Transverse colon (tissue), 4 donors: ENCODE measurements at regions not wholly inside any gene's neighbourhood (a gene's known extent, or its start where the extent isn't known, plus 50 kb on each side); places are given as distances from the start of the nearest gene placed in this dataset.

ENCODE experiments used
- DNase-seq: peaks from one replicate; pipeline ENCODE4 v3.0.0-alpha.2; 2019
- H3K27ac ChIP-seq, 4 donors: fragments of 200-600 bp; sonication (generic); 2 replicates each; pipeline ENCODE4 v1.5.1; 2016 to 2018; ENCODE audit warnings: inconsistent platforms in 4 of 4
- H3K27me3 ChIP-seq: fragments of 200-600 bp; sonication (generic); 2 replicates; pipeline ENCODE4 v1.5.1; 2017; ENCODE audit warnings: inconsistent platforms
- H3K36me3 ChIP-seq, 4 donors: fragments of 200-600 bp; sonication (generic); 2 replicates each; pipeline ENCODE4 v1.5.1; 2017 to 2019; ENCODE audit warnings: inconsistent platforms in 4 of 4
- H3K4me1 ChIP-seq, 4 donors: fragments of 200-600 bp; sonication (generic); 2 replicates each; pipeline ENCODE4 v1.5.1; 2017 to 2020; ENCODE audit warnings: inconsistent platforms in 4 of 4
- H3K4me3 ChIP-seq, 4 donors: fragments of 200-600 bp; sonication (generic); 1 replicate in 1 of 4; 2 replicates in 3 of 4; pipeline versions ENCODE4 v1.5.1 to v1.6.1; 2017 to 2019; ENCODE audit warnings: inconsistent platforms in 4 of 4
- H3K9me3 ChIP-seq, 2 donors: fragments of 200-600 bp; sonication (generic); 2 replicates each; pipeline ENCODE4 v1.5.1; 2017 to 2019; ENCODE audit warnings: inconsistent platforms in 2 of 2
- CTCF ChIP-seq, 5 experiments: fragments of 200-600 bp in 3 of 5; fragments of 450-650 bp in 2 of 5; sonication (generic) in 3 of 5; IDR thresholded peaks; 1 replicate in 2 of 5; 2 replicates in 3 of 5; pipeline ENCODE4 v1.5.1; 2016 to 2017; ENCODE audit warnings: antibody characterized with exemption in 5 of 5, inconsistent platforms in 3 of 5, mild to moderate bottlenecking in 2 of 5, moderate library complexity in 1 of 5
- EP300 ChIP-seq: sonication (generic); formaldehyde crosslinking; IDR thresholded peaks from one replicate; pipeline ENCODE4 v1.6.1; 2017; ENCODE audit warnings: antibody characterized with exemption, low read depth
- POLR2A ChIP-seq: fragments of 450-650 bp; IDR thresholded peaks from one replicate; pipeline ENCODE4 v1.6.1; 2016; ENCODE audit warnings: antibody characterized with exemption, mild to moderate bottlenecking, moderate library complexity
- POLR2AphosphoS5 ChIP-seq, 3 donors: sonication (generic); formaldehyde crosslinking; IDR thresholded peaks; one replicate each; pipeline ENCODE4 v1.6.1; 2016; ENCODE audit warnings: antibody characterized with exemption in 3 of 3
- WGBS, 2 donors: methylation state at CpG; one replicate each; pipeline ENCODE4 v1.1.5; 2018; ENCODE audit warnings: low coverage in 1 of 2; 5-methylcytosine and 5-hydroxymethylcytosine counted together
- in situ Hi-C, 4 donors: fragments of 200-750 bp; cut with MboI; loops; one replicate each; pipeline versions ENCODE4 v1.15.0 to v1.15.1; 2017; ENCODE audit warnings: low sequenced_read_pairs in 3 of 4, low pct_ligation_motif_present in 1 of 4, low pct_unique_long_range_greater_than_20kb in 1 of 4
- intact Hi-C: fragments of 100-400 bp; cut with DNase I; formaldehyde crosslinking; loops from one replicate; pipeline ENCODE4 v1.15.1; 2023; ENCODE audit warnings: low total_unique reads

GRCh38 chr2:207275779-207276178 is 110.0 kb upstream of the KLF7 start:
- Histone ChIP-seq H3K27ac (no peak overlapping the region), H3K9me3 (no peaks in the 10 kb centered on the region), H3K4me3 (no peak overlapping the region), H3K36me3 (no peaks in the 10 kb centered on the region), H3K4me1 (no peaks in the 10 kb centered on the region), H3K27me3 (no peaks in the 10 kb centered on the region)
- TF ChIP-seq CTCF (IDR thresholded peaks at IDR 0.05) (no peak), POLR2A (no peak), EP300 (no peak), POLR2AphosphoS5 (IDR thresholded peaks at IDR 0.05) (no peak)
- in situ Hi-C loops = no loop called here
- intact Hi-C loops = no loop called here
- DNase-seq = no peak
- whole genome bisulfite sequencing, 2 donors = 60 to 77% methylated on average over 1 to 2 of the region's 2 CpGs

- TF ChIP-seq CTCF (IDR thresholded peaks at IDR 0.05) (no peak), POLR2AphosphoS5 (IDR thresholded peaks at IDR 0.05) (no peak), POLR2A (no peak), EP300 (no peak)
- Histone ChIP-seq H3K4me3 (no peak overlapping the region), H3K27me3 (no peaks in the 10 kb centered on the region), H3K9me3 (no peaks in the 10 kb centered on the region), H3K36me3 (no peaks in the 10 kb centered on the region), H3K4me1 (no peaks in the 10 kb centered on the region), H3K27ac (no peak overlapping the region)
- in situ Hi-C loops = no loop called here
- intact Hi-C loops = no loop called here
- DNase-seq = no peak
These were observed 110.5 kb upstream of the KLF7 start for GRCh38 chr2:207276248-207276647.

GRCh38 chr2:207276858-207277257 is 111.1 kb upstream of the KLF7 start:
- TF ChIP-seq EP300 = no peak
- TF ChIP-seq POLR2A = no peak
- TF ChIP-seq CTCF (IDR thresholded peaks at IDR 0.05) = no peak
- no peak for TF ChIP-seq POLR2AphosphoS5 (IDR thresholded peaks at IDR 0.05)
- Histone ChIP-seq H3K4me1 (no peaks in the 10 kb centered on the region), H3K27me3 (no peaks in the 10 kb centered on the region), H3K9me3 (no peaks in the 10 kb centered on the region), H3K27ac (no peak overlapping the region), H3K4me3 (no peak overlapping the region), H3K36me3 (no peaks in the 10 kb centered on the region)
- in situ Hi-C loops (no loop called here), intact Hi-C loops (no loop called here)
- 91 to 94% methylated on average over 2 to 3 of the region's 3 CpGs for WGBS, 2 donors
- DNase-seq = no peak

- Histone ChIP-seq H3K27me3 (no peaks in the 10 kb centered on the region), H3K4me1 (peaks cover 0 to 5% (median under 1%) of the 10 kb centered on the region in 4 donors), H3K27ac (no peak overlapping the region), H3K36me3 (no peaks in the 10 kb centered on the region), H3K4me3 (no peak overlapping the region), H3K9me3 (no peaks in the 10 kb centered on the region)
- in situ Hi-C loops (no loop called here), intact Hi-C loops (no loop called here)
- TF ChIP-seq CTCF (IDR thresholded peaks at IDR 0.05) (no peak), POLR2AphosphoS5 (IDR thresholded peaks at IDR 0.05) (no peak), EP300 (no peak), POLR2A (no peak)
- 87 to 95% methylated on average over 2 of the region's 2 CpGs for WGBS, 2 donors
- no peak for DNase-seq
These were observed 113.8 kb upstream of the KLF7 start for GRCh38 chr2:207279520-207279919.
